GM18909 (cell line): ENCODE measurements at regions not wholly inside any gene's neighbourhood (a gene's known extent, or its start where the extent isn't known, plus 50 kb on each side); places are given as distances from the start of the nearest gene placed in this dataset.
"Not testable (repeated sequence)": the region's sequence is repeated elsewhere in the genome, so short reads cannot be mapped to it uniquely, and the experiment has no call there.

Source experiments
- ATAC-seq: cut with Tn5 transposase; IDR thresholded peaks from one replicate; pipeline ENCODE4 v1.9.1; 2021; ENCODE audit warnings: mild to moderate bottlenecking; ENCODE audit not compliant: unreplicated experiment, poor library complexity

- no peak for ATAC-seq
These were observed 57.3 kb upstream of the ADGRA3 start for GRCh38 chr4:22573198-22573597.

GRCh38 chr4:22573641-22574040 is 57.8 kb upstream of the ADGRA3 start:
- no peak for ATAC-seq

- ATAC-seq, result no peak
These were observed 58.6 kb upstream of the ADGRA3 start for GRCh38 chr4:22574424-22574823.

GRCh38 chr4:22574880-22575279 is 59.0 kb upstream of the ADGRA3 start:
- ATAC-seq, result no peak

- ATAC-seq, result no peak
These were observed 71.4 kb upstream of the ADGRA3 start for GRCh38 chr4:22587253-22587652.

- no peak for ATAC-seq
These were observed 78.1 kb upstream of the ADGRA3 start for GRCh38 chr4:22593933-22594332.

GRCh38 chr4:22595684-22596083 is 79.8 kb upstream of the ADGRA3 start:
- peak; percentile 79 for ATAC-seq

- no peak for ATAC-seq
These were observed 80.5 kb upstream of the ADGRA3 start for GRCh38 chr4:22596409-22596808.

- ATAC-seq, result no peak
These were observed 81.6 kb upstream of the ADGRA3 start for GRCh38 chr4:22597471-22597870.

GRCh38 chr4:22598113-22599047 is 82.5 kb upstream of the ADGRA3 start:
- not testable (repeated sequence) for ATAC-seq

GRCh38 chr4:22599228-22599928 is 83.5 kb upstream of the ADGRA3 start:
- ATAC-seq, result not testable (repeated sequence)

- ATAC-seq, result not testable (repeated sequence)
These were observed 84.1 kb upstream of the ADGRA3 start for GRCh38 chr4:22599929-22600432.

- not testable (repeated sequence) for ATAC-seq
These were observed 85.8 kb upstream of the ADGRA3 start for GRCh38 chr4:22601638-22602037.

- peak; percentile 99 for ATAC-seq
These were observed 85.4 kb upstream of the GBA3 start for GRCh38 chr4:22607382-22607781.

GRCh38 chr4:22609951-22610525 is 82.7 kb upstream of the GBA3 start:
- ATAC-seq, result not testable (repeated sequence)

GRCh38 chr4:22614114-22614513 is 78.6 kb upstream of the GBA3 start:
- ATAC-seq, result no peak

- ATAC-seq, result no peak
These were observed 76.2 kb upstream of the GBA3 start for GRCh38 chr4:22616516-22616915.

- ATAC-seq, result not testable (repeated sequence)
These were observed 72.6 kb upstream of the GBA3 start for GRCh38 chr4:22620144-22620543.

GRCh38 chr4:22621970-22622369 is 70.8 kb upstream of the GBA3 start:
- ATAC-seq, result not testable (repeated sequence)

- ATAC-seq, result not testable (repeated sequence)
These were observed 68.7 kb upstream of the GBA3 start for GRCh38 chr4:22624002-22624401.

GRCh38 chr4:22625311-22625710 is 67.4 kb upstream of the GBA3 start:
- no peak for ATAC-seq
